NCI-H1436 treated with DMSO at 0.1 percent for 48 hours (cell line): ENCODE measurements at regions not wholly inside any gene's neighbourhood (a gene's known extent, or its start where the extent isn't known, plus 50 kb on each side); places are given as distances from the start of the nearest gene placed in this dataset.

Experiments used
- DNase-seq: peaks from one replicate; lab custom pipeline; 2025; lab: John Stamatoyannopoulos, UW

DNA sequence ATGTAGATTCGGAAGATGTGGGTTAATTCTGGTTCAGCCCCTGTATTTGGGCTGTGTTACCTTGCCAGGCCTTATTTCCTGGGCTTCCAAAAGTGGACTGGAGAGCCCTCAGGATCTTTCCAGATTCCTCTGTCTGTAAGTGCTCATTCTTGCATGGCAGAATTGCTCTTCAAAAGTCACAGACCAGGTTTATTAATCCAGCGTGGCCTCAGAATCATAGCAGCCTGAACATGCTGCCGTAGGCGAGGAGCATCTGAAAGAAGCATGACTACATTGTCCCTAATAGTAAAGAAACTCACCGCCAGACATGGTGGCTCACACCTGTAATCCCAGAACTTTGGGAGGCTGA lies 307.8 kb downstream of the GADD45G start:
- DNase-seq = no peak

DNA sequence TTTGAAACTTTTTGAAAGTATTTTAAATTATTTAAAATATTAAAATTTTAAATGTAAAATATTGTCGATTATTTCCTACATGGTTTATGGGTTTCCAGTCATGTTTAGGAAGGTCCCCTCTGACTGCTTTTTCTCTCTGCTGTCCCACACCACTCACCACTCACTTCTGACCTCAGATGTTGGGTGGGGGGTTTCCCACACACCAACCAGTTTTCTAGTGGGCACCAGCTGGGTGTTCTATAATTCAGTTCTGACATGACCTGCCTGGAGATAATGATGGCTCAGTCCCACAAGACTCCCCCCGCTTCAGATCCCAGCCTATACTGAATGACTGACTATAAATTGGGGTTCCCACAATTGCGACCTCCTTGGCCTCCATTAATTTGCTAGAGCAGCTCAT lies 310.4 kb downstream of the GADD45G start:
- DNase-seq = no peak

DNA sequence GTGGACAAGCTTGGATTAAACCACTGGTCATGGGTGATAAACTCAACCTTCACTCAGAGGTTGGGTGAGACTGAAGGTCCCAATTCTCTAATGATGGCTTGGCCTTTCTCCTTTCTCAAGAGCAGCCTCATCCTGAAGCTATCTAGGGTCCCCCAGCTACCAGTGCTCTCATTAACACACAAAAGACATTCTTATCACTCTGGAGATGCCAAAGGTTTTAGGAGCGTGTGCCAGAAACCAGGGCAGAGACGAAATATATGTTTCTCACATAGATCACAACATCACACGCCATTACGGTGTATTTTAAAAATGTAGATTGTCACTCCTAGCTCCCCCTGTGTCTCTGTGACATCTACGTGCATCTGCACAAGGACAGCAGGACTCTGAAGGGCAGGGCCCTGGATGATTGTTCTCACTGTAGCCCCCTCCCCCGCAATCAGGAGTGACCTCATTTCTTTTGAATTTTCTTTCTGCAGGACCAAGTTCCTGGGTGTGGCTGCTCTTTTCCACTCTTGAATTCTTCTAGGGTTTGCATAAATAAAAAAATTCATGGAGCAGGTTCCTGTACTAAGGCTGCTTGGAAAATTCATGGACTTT lies 311.3 kb downstream of the GADD45G start:
- DNase-seq = no peak

DNA sequence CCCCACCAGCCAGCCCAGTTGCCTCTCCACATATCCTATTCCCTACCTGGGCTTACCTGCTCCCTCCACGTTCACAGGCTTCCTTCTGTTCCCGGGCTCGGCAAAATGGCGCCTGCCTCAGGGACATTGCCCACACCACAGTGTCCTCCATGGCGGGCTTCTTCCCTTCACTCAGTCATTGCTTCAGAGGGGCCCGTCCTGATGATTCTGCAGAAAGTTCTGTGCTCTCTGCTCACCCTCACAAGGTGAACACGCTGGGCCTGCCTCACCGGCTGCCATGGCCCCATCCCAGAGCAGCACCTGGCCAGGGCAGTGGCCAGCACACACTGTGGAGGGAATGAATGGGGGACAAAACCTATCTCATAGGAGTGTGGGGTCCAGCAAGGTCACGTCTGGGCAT lies 313.0 kb downstream of the GADD45G start:
- DNase-seq = no peak

DNA sequence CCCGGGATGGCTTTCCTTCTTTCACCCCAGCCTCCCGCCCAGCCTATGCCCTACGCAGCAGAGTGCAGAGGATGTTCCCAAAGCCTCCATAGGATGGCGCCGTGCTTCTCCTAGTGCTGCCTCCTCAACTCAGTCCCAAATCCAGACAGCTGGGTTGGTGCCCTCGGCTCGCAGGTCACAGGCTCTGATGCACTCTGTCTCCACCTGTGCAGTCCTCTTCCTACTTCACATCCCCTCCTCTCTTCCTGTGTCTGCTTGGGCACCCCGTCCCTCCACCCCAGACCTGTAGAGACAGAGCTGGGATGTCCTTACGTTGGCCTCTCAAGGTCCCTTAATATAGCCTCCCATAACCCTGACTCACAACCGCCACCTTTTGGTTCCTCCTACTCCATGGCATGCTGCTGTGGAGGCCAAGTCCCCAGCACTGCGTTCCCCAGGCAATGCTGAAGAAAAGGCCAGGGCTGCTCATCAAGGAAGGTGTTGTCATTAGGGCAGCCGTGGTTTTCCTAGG lies 314.4 kb downstream of the GADD45G start:
- no peak for DNase-seq

DNA sequence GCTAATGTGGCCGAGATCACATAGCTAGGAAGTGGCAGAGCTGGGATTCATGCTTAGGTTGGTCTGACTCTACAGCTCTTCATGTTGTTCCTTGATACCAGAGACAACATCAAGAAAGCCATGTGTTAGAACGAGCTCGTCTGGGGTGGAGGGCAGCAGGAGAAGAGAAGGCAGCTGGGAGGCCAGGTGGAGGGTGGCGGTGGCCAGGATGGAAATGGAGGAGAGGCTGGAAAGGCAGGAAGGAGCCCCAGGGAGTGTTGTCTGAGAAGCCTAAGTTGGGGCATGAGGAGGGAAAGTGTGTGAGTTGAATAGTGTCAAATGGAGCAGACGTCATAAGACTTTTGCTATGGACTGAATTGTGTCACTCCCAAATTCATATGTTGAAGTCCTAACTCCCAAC lies 315.3 kb downstream of the GADD45G start:
- no peak for DNase-seq

DNA sequence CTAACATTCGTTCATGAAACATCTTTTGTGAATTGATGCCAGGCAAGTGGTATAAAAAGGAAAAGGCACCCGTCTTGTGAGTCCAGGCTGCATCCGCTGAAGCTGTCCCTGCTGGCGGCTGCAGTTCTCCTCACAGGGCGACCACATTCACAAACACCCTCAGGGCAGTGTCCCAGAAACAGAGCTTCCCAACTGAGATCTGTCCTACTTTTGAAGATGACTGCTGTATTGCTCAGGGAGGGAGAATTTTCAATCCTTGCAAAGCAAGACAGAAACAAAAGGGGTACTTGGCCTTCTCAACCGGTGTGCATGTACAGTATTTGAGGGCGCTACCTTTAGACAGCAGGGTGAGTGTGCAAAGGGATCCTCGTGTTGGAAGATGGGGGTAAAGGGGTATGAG lies 316.1 kb downstream of the GADD45G start:
- DNase-seq = no peak

DNA sequence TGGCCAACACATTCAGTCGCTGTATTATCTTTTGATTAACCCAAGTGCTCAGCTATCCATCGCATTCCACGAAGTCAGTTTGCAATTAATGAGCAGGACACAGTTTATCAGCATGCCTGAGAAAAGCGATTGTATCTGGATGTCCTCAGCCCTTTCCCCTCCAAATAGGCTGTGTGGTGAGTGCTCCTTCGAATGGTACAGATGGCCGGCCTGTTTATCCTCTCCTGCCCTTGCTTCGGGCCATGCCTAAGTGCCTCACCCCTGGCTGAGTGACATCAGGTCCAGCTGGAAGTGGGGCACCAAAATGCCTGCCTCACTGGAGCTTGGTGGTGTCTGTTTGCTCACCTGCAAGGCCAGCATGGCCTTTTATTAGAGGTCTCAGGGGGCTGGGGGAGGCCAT lies 317.3 kb downstream of the GADD45G start:
- no peak for DNase-seq

DNA sequence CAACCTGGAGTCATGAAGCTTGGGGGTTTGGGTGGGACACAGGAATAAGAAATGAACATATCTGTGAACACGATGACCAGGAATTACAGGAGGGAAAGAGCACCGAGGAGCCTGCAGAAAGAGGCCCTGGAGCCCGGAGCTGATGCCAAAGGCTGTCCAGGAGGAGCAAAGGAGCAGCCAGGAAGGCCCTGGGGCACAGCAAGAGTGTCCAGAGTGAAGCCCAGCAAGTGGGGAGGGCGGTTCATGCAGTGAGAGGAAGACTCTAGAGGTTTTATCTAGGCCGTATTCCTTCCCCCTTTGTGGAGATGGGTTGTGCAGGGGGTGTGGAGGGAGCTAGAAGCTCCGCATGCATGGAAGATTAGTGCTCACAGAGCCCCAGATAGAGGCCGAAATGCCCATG lies 318.4 kb downstream of the GADD45G start:
- no peak for DNase-seq

DNA sequence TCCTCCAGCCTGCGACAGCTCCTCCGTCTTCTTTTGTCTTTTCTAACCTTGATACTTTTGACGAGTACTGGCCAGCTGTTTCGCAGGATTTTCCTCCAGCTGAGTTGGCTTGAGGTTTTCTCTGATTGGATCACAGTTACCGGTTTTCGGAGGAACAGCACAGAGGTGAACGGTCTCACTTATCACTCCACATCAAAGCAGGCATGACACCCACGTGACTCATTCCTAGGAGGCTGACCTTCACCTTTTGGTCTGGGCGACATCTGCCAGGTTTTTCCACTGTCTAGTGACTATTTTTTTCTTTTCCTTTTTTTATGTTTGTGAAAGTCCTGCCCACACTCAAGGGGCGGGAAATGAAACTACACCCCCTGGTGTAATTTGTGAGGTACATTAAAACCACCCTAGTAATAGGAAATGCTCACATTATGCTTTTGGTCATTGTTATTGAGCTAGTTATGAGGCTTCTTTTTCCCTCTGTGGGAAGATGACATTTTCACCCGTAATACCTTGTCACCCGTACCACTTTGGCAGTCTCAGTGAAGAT lies 319.2 kb downstream of the GADD45G start:
- no peak for DNase-seq

DNA sequence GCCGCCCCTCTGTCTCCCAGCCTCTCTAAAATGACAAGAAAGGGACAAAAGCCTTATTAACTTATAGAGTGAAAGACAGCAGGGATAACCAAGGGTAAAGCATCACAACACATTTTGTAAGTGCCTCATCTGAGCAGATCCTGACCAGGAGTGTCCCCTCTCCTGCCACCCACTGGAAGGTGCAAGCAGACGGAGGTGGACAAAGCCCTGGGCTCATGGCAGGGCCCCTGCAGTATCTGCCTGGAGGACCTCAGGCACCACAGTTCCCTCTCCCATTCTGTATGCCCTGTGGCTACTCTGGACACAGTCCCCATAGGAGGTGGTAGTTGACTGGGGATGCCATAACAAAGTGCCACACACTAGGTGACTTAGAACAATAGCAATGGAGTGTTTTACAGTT lies 319.8 kb downstream of the GADD45G start:
- DNase-seq = no peak

DNA sequence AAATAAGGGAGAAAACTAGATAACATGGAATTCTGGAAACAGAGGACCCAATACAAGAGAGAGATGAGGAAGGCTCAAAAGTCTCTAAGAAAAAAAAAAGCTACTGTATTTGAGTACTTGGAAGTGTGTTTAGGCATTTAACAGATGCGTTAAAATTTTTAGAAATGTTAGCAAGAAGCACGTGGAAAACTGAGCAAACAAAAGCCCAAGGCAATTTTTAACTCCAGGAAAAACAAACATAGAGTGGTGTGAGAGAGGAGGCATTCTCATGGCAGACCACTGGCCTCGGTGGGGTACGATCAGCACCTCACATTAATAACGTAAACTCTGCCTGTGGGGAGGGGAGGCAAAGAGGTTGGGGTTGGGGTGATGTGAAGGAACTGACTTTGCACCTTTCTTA lies 321.4 kb downstream of the GADD45G start:
- DNase-seq = no peak

DNA sequence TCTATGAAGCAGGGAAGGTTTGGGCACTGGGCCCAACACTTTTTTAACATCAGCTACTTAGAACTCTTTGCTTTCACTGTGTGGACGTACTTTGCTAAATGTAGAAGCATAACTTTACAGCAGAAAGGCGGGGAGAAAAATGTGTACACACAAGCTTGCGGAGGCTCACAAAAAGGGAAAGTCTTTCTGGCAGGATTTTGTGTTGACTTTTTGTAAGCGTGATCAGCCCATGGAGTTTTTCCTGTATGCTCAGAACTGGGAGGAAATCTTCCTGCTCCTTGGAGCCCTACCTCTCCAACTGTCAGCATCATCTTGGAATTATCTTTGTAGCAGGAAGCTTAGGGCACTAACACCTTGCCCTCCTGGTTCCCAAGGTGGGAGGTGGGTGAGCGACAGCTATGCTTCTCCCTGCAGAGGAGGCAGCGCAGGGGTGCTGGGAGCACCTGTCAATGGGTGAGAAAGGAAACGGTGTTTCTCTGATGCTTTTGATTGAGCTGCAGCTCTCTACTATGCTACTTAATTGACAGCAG lies 321.9 kb downstream of the GADD45G start:
- DNase-seq = no peak

DNA sequence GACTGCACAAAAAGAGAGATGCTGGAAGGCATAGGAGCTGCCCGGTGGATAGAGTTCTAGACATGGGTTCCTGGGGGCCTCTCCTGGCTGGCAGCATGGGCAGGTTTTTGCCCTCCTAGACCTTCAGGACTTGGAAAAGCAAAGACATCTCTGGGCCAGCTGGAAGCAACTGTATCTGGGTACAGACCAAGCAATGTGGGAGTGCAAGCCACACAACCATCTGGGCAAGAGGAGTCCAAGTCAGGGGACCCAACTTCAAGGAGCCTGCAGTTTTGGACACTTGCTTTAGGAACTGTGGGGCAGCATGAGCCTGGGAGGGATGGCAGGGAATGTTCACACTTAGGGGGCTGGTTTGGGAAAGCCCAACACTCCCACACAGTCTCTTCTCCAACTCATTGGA lies 323.3 kb downstream of the GADD45G start:
- DNase-seq = no peak

DNA sequence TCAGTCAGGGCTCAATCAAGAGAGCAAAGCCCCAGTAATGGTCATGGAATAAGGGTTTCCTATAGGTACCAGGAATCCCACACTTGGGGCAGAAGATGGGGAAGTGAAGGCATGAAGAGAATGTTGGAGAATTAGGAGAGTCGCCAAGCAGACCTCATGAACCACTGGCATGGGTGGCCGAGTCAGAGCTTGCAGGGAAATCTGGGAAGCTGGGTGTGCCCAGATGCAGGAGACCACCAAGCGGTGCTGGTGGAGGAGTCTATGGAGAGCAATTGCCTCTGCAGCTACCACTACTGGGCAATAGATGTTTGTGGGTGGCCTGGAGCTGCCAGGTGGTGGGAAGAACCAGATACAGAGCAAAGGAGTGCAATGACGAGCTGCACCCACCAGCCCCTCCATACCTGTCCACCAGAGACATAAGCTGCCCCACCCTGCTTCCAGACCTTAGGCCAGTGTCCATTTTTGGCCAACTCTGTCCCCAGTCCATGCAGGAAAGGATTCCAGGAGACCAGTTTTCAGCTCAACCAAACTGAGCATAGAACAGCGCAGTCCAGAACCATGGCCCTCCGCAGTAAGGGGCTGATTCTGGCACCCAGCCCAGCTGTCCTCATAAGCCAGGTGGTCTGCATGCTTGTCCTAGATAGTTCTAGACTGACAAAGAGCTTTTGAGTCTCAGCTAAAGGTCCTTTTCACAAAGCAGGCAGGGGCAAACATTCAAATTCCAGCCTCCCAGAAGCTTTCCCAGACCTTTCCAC lies 323.9 kb downstream of the GADD45G start:
- DNase-seq = no peak

DNA sequence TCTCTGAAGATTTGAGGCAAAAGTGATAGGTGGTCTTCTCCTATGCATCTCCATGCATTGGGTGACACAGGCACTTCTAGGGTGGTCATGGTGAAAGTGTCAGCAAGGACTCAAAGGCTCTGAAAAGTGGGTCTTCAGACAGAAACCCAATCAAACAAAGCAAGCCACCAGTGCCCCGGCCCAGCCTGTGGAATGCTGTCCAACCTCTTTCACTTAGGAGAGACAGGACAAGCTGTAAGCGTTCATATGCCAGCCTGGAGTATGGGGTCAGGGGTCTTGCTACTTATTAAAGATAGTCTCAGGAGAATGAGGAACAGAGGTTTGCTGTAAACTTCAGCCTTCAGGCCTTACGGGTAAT lies 324.5 kb downstream of the GADD45G start:
- no peak for DNase-seq

DNA sequence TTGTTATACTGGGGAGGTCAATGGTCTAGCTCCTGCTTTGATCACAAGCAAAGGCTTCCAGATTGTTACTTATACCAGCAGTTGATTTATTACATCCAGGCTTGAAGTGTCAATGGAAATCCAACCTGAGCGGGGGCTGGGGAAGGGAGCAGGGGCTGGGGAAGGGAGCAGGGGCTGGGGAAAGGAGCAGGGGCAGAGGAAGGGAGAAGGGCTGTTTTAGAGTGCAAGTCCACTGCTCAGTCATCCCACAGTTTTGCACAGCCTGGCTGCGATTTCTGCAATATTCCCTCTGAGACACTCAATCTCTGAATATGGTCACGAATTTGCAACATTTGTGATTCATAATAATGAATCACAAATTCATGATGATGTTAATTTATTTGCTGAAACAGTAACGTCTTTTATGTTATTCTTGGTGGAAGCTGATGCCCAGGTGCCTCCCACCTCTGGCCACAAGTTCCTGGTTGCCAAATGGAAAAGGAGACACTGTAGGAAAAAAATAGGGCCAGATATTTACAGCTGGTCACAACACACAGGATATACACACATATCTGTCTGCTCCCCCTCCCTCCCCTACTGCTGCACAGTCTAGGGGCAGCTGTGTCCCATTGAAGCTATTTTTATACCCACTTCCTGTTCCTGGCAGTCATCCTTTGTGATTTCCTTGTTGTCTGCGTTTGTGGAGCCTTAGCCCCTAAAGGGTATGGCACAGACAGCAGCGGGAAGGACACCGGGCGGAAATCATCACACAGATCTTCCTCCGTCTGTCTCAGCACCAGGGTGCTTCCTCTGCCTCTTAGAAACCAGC lies 325.1 kb downstream of the GADD45G start:
- DNase-seq = no peak

DNA sequence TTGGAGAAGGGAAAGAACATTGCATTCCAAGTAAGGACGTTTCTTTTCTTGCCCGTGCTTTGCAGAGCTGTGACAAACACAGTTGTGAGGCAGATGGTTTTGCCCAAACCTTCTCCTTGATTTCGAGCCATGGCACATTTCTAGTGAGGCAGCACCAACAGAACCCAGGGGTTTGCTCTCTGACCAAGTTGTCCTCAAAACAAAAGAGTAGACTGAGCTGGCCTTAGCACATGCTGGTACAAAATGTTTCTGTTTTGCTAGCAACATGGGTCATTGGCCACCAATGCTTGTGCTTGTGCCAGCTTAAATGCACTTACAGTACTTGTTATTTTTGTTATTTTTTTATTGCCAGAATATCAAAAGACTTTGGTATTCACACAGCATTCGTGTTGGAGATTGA lies 328.8 kb downstream of the GADD45G start:
- DNase-seq = no peak

DNA sequence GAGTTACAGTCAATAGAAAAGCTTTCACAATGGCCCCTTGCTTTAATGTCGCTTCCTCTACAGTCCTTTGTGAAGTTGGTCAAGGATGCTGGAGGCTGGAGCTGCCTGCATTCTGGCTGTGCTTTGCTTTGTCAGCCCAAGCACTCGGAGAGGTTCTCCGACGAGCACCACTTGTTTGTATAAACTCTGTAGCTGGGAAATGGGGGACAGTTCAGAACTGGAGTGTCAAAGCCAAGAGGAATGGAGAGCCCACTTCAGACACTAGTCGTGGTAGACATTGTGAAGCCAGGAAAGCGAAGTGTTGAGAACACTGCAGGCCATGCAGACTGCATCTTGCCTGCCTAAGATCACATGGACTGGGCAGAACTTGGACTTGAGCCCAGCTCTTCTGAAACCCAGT lies 330.3 kb downstream of the GADD45G start:
- DNase-seq = no peak

DNA sequence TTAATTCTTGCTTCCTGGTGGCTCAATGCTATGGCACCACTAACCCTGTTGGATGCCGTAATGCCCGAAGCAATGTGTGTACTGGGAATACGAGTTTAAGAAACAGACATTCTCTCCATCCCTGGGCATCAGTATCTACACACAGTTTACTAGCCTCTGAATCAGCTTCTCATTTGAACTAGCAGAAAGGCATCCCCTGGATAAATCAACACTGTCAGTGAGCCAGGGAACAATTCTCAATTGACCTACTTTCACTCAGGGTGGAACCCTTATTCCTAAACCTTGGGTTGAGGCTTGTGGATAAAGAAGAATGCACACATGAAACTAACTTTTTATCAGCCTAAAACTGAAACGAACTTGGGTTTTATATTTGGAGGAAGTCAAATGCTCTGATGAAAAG lies 331.0 kb downstream of the GADD45G start:
- DNase-seq = no peak

DNA sequence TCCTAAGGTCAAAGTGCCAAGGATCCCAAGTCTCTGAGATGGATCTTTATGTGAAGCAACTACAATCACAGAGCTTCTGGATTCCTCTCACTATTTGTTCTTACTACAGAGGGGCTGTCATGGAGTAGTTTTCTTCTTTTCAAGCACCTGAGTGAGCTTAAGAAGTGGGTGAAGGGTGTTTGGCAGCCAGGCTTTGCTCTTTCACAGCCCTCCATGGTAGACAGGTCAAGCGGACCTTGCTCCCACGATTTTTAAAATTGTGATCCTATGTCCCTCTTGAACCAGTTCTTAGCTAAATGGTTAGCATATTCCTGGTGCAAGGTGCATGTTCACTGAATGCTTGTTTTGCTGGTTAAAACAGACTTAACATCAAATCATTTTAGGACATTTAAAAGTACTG lies 332.2 kb downstream of the GADD45G start:
- DNase-seq = no peak

DNA sequence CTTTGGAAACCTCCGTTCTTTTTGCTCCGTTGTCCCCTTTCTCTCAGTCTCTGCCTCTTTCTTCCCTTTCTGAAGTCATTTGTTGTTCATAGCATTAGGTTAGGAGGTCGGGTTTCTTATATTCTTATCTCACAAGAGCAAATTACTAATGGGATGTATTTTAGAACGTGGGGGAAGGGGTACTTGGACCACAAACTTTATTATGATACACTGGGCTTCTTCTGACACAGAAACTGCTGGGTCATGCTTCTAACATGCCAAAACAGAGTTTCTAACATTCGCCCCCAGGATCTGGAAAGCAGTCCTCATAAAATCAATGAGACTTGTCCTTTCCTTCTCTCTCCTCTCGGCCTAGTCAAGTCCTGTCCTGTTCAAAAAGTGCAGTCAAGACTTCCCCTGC lies 334.4 kb downstream of the GADD45G start:
- DNase-seq = no peak
